ENCODE measurements at regions not wholly inside any gene's neighbourhood (a gene's known extent, or its start where the extent isn't known, plus 50 kb on each side); places are given as distances from the start of the nearest gene placed in this dataset.

DNA sequence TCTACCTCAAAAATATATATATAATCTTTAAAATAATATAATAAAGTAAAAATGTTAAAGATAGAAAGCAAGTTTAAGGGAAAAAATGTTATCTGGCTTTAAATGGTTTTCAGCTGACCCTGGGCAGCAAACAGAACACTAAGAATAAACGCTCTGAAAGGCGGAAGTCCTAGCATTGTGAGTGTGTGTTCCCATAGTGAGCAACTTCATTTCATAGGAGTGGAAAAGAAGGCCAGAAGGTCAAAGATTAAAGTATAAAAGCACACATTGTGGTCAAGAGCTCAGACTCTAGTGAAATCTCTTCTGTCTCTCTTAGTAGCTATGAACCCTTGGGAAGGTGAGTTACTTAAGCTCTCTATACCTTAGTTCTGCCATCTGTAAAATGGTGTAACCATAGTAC, 374.4 kb downstream of the ENC1 start:
- Histone ChIP-seq H2AFZ (ENCODE audit: low read depth, low read length, poor library complexity, severe bottlenecking) (no peak overlapping the region), H3K4me3 (replicated peaks in 1 of 2; ENCODE audit: low read depth in 1 of 2, low read length in 2 of 2) (no peak overlapping the region), H4K20me1 (ENCODE audit: insufficient read depth) (no peaks in the 10 kb centered on the region), H3K79me2 (ENCODE audit: insufficient read depth, low read length) (no peaks in the 10 kb centered on the region), H3K9ac (ENCODE audit: low read length) (no peak overlapping the region), H3K27ac (ENCODE audit: low read depth, low read length) (no peak overlapping the region), H3K9me2 (ENCODE audit: insufficient read depth) (no peaks in the 10 kb centered on the region), H3K36me3 (ENCODE audit: control insufficient read depth in 1 of 2, insufficient read depth in 2 of 2, low read length in 2 of 2) (no peaks in the 10 kb centered on the region), H3K4me2 (ENCODE audit: low read length) (no peak overlapping the region), H3K9me3 (ENCODE audit: control insufficient read depth in 1 of 2, insufficient read depth in 1 of 2, low read depth in 1 of 2, low read length in 2 of 2) (no peaks in the 10 kb centered on the region), H3K4me1 (ENCODE audit: control insufficient read depth in 1 of 2, insufficient read depth in 2 of 2, low read length in 2 of 2) (0 out of 4 replicates have a peak, but pooled peaks cover 0 to 4% of the 10 kb centered on the region in 2 experiments), H3K27me3 (ENCODE audit: insufficient read depth, low read length) (no peaks in the 10 kb centered on the region)
- CTCF ChIA-PET = no interaction called here
- ATAC-seq (no peak), DNase-seq (ENCODE audit: low read depth, low spot score) (no peak)
- BruUV-seq (replicated peaks) = no TSS peak
- RAD21 ChIA-PET (ENCODE audit: low non-redundant PET in 1 of 2, low total read pairs in 2 of 2, uncharacterized antibody in 2 of 2, unreplicated experiment in 2 of 2) = no interaction called here
- POLR2A ChIA-PET = no interaction called here
- TF ChIP-seq RAD21 (IDR thresholded peaks at IDR 0.05; ENCODE audit: low read depth) (no peak), POLR2A (IDR thresholded peaks at IDR 0.05; ENCODE audit: borderline replicate concordance, extremely low read depth, insufficient read depth, insufficient read length) (no peak), EZH2 (IDR thresholded peaks at IDR 0.05) (no peak), FOSL1 (IDR thresholded peaks at IDR 0.05; ENCODE audit: low read depth) (no peak), JUND (IDR thresholded peaks at IDR 0.05) (no peak), POLR2AphosphoS5 (IDR thresholded peaks at IDR 0.05; ENCODE audit: low read depth, low read length) (no peak)
- TF ChIP-seq, protein P1, sequence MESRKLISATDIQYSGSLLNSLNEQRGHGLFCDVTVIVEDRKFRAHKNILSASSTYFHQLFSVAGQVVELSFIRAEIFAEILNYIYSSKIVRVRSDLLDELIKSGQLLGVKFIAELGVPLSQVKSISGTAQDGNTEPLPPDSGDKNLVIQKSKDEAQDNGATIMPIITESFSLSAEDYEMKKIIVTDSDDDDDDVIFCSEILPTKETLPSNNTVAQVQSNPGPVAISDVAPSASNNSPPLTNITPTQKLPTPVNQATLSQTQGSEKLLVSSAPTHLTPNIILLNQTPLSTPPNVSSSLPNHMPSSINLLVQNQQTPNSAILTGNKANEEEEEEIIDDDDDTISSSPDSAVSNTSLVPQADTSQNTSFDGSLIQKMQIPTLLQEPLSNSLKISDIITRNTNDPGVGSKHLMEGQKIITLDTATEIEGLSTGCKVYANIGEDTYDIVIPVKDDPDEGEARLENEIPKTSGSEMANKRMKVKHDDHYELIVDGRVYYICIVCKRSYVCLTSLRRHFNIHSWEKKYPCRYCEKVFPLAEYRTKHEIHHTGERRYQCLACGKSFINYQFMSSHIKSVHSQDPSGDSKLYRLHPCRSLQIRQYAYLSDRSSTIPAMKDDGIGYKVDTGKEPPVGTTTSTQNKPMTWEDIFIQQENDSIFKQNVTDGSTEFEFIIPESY (IDR thresholded peaks at IDR 0.05; ENCODE audit: extremely low read depth, insufficient replicate concordance, low read length) = no peak
- intact Hi-C loops (cut with micrococcal nuclease) = no loop called here

DNA sequence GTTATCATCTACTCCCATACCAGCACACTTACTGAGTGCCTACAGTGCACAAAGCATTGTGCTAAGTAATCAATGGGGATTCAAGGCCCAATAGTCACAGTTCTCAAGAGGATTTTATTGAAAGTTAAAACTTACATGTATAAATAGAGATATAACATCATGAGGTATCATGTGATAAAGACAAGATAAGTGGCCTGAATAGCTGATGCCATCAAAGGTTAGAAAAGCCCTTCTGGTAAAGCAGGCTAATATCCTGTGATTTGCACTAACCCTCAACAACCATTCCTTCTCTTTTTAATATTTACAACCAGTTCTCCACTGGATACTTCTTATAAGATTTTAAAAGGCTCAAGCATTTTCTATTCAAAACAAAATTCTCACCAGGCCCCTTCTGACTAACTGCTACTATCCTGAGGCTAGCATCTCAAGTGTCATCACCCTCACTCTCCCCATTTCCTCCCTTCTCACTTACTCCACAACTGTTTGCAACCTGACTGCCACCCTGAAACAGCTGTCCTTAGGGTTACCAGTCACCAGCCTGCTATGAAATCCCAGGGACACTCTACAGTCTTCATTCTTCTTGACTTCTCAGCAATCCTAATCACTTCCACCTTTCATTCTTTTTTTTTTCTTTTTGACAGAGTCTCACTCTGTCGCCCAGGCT, 377.9 kb downstream of the ENC1 start:
- ChIA-PET RAD21 (ENCODE audit: low non-redundant PET in 1 of 2, low total read pairs in 2 of 2, uncharacterized antibody in 2 of 2, unreplicated experiment in 2 of 2) (no interaction called here), CTCF (no interaction called here), POLR2A (no interaction called here)
- no peak overlapping the region for H3K9ac ChIP-seq (ENCODE audit: low read length)
- H3K27me3 ChIP-seq (ENCODE audit: insufficient read depth, low read length) = peaks cover 7% of the 10 kb centered on the region; the same call in 1 of the 2 replicates
- no peak for ATAC-seq
- no TSS peak for BruUV-seq (replicated peaks)
- H3K4me1 ChIP-seq (ENCODE audit: control insufficient read depth in 1 of 2, insufficient read depth in 2 of 2, low read length in 2 of 2) = 0 out of 4 replicates have a peak, but pooled peaks cover 0 to 4% of the 10 kb centered on the region in 2 experiments
- intact Hi-C loops (cut with micrococcal nuclease) = no loop called here
- H3K27ac ChIP-seq (ENCODE audit: low read depth, low read length) = no peak overlapping the region
- no peak overlapping the region for H3K4me3 ChIP-seq (replicated peaks in 1 of 2; ENCODE audit: low read depth in 1 of 2, low read length in 2 of 2)
- DNase-seq (ENCODE audit: low read depth, low spot score) = no peak
- no peaks in the 10 kb centered on the region for H3K9me2 ChIP-seq (ENCODE audit: insufficient read depth)
- H3K4me2 ChIP-seq (ENCODE audit: low read length) = no peak overlapping the region
- H3K36me3 ChIP-seq (ENCODE audit: control insufficient read depth in 1 of 2, insufficient read depth in 2 of 2, low read length in 2 of 2) = no peaks in the 10 kb centered on the region
- H3K79me2 ChIP-seq (ENCODE audit: insufficient read depth, low read length) = no peaks in the 10 kb centered on the region
- H2AFZ ChIP-seq (ENCODE audit: low read depth, low read length, poor library complexity, severe bottlenecking) = no peak overlapping the region
- no peaks in the 10 kb centered on the region for H3K9me3 ChIP-seq (ENCODE audit: control insufficient read depth in 1 of 2, insufficient read depth in 1 of 2, low read depth in 1 of 2, low read length in 2 of 2)
- no peaks in the 10 kb centered on the region for H4K20me1 ChIP-seq (ENCODE audit: insufficient read depth)
- no peak for TF ChIP-seq RAD21 (IDR thresholded peaks at IDR 0.05; ENCODE audit: low read depth)
- TF ChIP-seq SP1 (IDR thresholded peaks at IDR 0.05; ENCODE audit: low read depth) = no peak
- TF ChIP-seq EZH2phosphoT487 (IDR thresholded peaks at IDR 0.05; ENCODE audit: borderline replicate concordance) = no peak
- no peak for TF ChIP-seq FOSL1 (IDR thresholded peaks at IDR 0.05; ENCODE audit: low read depth)
- no peak for TF ChIP-seq ZNF274 (IDR thresholded peaks at IDR 0.05; ENCODE audit: low read depth, low read length)
- TF ChIP-seq, protein P1 (IDR thresholded peaks at IDR 0.05; ENCODE audit: extremely low read depth, insufficient replicate concordance, low read length) = no peak
- TF ChIP-seq POLR2AphosphoS5 (IDR thresholded peaks at IDR 0.05; ENCODE audit: low read depth, low read length) = no peak
- no peak for TF ChIP-seq CEBPB (IDR thresholded peaks at IDR 0.05; ENCODE audit: low read depth)
- TF ChIP-seq SIN3A (IDR thresholded peaks at IDR 0.05; ENCODE audit: low read depth) = no peak
- TF ChIP-seq, protein P2, sequence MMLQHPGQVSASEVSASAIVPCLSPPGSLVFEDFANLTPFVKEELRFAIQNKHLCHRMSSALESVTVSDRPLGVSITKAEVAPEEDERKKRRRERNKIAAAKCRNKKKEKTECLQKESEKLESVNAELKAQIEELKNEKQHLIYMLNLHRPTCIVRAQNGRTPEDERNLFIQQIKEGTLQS (IDR thresholded peaks at IDR 0.05) = no peak
- TF ChIP-seq, protein P3, sequence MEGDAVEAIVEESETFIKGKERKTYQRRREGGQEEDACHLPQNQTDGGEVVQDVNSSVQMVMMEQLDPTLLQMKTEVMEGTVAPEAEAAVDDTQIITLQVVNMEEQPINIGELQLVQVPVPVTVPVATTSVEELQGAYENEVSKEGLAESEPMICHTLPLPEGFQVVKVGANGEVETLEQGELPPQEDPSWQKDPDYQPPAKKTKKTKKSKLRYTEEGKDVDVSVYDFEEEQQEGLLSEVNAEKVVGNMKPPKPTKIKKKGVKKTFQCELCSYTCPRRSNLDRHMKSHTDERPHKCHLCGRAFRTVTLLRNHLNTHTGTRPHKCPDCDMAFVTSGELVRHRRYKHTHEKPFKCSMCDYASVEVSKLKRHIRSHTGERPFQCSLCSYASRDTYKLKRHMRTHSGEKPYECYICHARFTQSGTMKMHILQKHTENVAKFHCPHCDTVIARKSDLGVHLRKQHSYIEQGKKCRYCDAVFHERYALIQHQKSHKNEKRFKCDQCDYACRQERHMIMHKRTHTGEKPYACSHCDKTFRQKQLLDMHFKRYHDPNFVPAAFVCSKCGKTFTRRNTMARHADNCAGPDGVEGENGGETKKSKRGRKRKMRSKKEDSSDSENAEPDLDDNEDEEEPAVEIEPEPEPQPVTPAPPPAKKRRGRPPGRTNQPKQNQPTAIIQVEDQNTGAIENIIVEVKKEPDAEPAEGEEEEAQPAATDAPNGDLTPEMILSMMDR (IDR thresholded peaks at IDR 0.05 in 2 of 3, conservative IDR thresholded peaks at IDR 0.05 in 1 of 3; ENCODE audit: borderline replicate concordance in 1 of 3, insufficient read depth in 1 of 3, low read depth in 2 of 3, low read length in 2 of 3) = no peak
